Activated naive CD4-positive, alpha-beta T cell (primary cell): ENCODE measurements at regions not wholly inside any gene's neighbourhood (a gene's known extent, or its start where the extent isn't known, plus 50 kb on each side); places are given as distances from the start of the nearest gene placed in this dataset.

Experiments used
- DNase-seq, 4 experiments: peaks; one replicate each; lab custom pipeline; 2025; lab: John Stamatoyannopoulos, UW

DNA sequence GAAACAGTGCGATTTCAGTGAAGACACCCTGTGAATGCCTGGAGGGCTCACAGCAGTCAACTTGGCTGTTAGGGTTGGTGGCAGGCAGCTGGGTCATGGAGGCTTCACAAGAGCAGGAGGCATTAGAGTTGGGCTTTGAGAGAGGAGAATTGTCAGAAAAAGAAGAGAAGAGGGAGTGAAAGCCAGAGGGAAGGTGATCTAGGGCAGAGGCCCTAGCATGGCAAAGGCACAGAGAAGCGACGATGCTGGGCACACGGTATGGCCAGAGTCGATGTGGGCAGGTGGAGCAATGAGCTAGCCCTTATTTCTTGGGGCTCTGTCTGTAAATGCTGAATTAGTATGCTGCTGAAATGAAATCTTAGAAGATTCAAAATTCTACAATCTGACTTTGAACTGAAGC, 52.6 kb upstream of the OLFM4 start:
- DNase-seq: no peak

DNA sequence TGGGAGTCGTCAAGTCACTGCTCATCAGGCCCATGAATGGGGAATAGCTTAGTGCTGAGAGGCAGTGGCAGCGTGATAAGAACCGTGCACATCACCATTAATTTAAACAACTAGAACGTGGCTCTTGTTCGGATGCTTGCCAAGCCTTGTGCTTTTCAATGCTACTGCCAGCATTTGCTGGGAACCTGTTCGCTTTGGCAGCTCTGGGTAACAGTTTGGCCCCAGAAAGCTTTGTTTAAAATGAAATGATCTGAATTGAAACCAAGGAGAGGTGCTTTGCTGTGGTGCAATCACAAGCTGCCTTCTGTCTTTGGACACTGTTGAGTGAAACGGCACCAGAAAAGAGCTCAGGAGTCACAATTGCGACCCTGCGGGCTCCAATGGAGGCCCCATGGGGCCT, 53.5 kb upstream of the OLFM4 start:
- DNase-seq: no peak

DNA sequence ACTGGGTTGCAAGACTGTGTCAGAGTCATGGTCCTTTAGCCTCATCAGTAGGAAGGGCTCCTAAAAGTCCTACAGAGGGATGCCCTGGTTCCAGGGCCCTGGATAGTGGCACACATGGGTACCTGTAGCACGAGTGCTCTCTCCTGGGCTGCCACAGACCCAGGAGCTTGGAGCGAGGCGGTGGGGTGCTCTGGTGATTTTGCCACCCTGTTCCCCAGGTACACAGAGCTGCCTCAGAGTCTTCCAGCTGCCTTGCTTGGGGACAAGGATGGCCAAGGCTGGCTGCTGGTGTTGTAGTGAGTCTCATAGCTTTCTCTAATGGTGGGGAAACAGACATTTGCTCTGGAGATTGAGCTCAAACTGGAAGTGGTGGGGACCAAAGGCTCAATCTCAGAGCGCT, 53.9 kb upstream of the OLFM4 start:
- no peak for DNase-seq

DNA sequence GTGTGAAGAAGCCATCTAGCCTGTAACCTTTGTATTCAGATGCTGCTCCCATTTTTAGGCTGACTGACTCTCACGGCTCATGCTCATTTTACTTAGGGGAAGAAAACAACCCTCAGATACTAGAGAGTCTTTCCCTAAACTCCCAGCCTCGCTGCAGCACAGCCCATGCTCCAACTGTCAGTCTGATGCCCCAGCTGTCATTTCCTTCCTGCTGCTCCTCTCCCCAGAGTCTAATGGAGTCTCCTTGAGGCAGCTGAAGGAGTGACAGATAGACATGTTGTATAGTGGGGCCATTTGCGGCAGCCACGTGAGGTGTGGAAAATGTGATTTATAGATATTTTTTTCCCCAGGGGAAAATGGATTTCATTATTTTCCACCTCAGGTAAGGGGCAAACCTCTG, 59.2 kb upstream of the OLFM4 start:
- no peak for DNase-seq

DNA sequence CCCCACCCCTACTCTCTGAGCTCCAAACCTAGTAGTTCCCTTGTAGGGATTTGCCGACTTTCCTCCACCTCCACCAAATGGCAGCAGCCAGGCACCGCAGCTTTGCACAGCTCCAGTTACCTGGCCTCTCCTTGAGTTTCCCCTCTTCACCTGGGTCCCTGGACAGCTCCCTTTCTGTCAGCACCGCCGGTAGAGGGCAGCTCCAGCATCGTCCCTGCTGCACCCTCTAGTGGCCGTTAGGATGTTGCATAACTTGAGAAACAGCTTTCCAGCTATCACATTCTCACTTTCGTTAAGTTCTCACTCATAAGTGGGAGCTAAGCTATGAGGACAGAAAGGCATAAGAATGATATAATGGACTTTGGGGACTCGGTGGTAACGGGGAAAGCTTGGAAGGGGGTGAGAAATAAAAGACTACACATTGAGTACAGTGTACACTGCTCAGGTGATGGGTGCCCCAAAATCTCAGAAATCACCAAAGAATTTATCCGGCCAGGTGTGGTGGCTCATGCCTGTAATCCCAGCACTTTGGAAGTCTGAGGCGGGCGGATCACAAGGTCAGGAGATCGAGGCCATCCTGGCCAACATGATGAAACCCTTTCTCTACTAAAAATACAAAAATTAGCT, 60.4 kb upstream of the OLFM4 start:
- DNase-seq: peak; percentile 4 to 41 (median 15)

DNA sequence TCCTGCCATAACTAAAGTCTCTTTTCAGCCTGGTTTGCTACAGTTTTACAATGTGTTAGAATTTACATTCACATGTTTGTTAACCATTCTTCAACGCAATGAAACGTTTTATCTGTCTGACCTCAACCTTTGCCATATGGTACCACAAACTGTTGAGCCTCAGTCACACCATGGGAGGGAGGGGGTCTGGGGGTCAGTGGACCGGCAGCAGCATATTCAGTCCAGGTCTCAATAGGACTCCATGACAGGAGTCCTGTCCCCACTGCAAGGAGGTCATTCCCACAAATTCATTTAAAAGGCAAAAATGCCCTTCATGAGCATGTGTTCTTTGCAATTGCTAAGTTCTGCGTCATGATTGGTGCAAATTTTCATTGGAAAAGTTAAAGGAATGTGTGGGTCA, 66.6 kb upstream of the OLFM4 start:
- DNase-seq: no peak

DNA sequence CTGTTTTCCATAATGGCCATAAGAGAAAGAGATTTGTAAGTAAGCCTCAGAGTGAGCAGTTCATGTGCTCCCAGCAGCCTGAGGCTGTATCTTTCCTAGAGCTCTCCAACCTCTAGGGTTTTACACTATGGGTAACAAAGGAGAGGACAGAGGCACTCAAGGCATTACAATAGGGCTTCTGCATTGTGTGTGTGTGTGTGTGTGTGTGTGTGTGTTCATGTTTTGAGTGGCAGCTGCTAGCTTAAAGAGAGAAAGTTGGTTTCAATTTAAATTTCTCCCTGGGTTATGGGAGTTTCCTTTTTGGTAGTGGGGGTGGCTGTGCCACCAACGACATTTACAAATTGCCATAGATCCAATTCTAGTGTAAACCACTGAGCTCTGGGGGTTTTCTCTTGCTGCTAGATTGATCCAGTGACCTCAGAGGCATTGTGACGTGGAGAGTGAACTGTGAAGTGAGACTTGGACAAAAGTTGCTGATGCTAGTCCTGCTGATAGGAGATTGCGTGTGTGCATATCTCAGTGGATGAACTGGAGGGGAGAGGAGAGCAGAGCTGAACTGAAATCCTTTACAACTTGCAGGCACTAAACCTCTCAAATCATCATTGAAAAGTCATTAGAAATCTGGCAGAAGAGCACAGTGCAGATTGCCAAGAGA, 67.2 kb upstream of the OLFM4 start:
- no peak for DNase-seq

DNA sequence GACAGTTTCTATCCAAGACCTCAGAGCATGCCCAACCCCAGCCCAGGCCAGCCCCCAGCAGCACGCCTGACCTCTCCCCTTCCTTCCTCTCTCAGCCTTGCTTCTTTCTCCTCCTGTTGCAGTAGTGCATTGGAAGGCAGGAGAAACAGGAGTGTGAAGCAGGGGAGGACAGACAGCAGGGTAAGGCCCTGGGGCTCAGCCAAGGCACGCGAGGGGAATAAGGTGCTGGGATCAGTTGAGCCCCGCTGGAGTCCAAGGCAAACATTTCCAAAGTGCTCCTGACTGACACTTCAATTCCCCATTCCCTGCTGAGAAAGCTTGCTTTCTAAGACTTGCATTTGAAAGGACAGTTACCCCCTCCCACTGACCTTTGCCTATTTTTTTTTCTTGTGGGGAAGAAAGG, 73.1 kb upstream of the OLFM4 start:
- no peak for DNase-seq

DNA sequence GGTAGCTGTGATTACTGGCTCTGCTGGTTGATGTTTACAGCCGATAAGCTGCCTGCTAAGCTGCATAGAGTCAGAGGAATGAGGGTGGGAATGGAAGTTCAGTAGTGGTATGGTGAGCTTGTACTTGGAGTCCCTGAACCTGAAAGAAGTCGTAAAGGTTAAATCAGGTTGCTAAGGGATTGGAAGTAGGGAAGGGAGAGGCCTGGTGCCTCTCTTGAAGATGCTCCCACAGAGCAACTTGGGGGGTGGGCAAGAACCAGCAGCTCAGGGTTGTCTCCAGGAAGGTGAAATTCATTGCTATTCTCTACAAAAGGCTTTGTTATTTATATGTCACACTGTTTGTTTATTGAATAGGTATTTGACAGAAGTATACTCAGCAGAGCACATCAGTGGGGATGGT, 73.8 kb upstream of the OLFM4 start:
- no peak for DNase-seq

DNA sequence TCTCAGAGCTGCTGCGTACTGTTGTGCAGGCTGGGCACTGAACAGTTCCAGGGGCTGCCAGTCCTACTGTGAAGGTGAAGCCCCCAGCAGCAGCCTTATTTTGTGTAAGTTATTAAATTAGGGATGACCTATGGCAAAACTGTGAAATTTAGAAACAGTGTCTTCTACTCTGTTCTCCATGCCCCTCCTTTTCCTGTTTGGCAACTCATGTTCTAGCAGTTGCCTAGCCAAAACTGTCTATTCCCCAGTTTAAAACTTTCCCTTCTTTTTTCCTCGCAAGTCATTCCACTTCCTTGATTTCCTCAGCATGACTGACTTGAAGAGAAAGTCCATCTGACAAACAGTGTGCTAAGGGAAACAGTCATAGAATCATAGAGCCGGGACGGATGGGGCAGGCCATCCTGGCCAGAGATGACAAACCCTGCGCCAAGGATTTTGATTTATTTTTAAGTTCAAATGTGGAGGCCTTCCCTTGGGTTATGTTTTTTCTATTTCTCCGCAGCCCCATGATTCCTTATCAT, 78.1 kb upstream of the OLFM4 start:
- DNase-seq: no peak

DNA sequence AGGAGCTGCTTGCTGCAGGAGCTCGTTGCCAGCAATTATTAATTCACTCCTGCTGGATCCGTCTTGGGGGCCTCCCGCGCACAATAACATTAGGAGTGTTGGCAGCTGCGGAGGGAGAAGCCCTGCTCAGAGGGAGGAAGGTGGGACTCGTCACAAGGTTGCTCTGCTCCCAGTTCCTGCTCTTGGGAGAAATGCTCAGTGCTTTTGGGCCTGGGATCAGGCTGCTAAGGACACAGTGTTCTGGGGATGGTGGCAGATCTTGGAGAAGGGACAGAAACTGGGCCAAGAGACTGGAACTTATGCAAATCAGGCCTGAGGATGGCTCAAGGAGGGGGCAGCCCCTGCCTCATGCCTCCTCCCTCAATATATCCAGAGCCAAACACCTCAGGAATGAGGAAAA, 78.9 kb upstream of the OLFM4 start:
- no peak for DNase-seq

DNA sequence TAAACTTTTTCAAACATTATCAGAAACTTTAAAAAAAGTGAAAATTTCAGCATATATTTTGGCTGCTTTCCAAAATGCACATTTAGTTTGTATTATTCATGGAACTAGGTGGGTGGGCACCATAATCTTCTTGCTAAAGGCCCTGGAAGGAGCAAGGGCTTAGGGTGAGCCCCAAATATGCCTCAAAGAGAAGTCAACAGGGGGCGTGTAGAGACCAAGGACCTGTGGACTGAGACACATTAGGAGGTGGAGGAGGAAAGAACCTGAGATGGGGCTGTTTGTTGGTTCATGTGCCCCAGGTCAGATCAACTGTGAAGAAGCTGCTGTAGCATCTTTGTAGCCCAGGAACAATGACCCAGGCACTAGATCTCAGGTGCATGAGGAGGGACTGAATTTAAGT, 79.6 kb upstream of the OLFM4 start:
- DNase-seq: no peak

DNA sequence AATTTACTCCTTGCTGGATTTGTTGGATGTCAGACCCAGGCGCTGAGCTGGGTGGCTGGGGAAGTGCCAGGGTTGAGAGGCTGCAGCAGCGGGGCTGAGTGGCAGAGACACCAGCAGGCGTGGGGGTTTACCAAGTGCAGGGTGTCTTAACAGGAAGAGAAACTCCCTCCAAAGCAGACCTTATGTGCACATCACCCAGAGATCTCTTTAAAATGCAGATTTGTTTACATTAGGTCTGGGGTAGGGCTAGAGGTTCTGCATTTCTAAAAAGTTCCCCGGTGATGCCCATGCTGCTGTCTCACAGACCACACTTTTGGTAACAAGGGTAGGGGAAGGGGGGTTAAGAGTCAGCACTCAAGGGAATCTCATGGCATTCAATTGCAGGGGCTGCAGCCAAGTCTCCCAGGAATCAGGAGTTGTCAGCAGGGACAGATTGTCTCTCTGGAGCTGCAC, 80.7 kb upstream of the OLFM4 start:
- DNase-seq: no peak

DNA sequence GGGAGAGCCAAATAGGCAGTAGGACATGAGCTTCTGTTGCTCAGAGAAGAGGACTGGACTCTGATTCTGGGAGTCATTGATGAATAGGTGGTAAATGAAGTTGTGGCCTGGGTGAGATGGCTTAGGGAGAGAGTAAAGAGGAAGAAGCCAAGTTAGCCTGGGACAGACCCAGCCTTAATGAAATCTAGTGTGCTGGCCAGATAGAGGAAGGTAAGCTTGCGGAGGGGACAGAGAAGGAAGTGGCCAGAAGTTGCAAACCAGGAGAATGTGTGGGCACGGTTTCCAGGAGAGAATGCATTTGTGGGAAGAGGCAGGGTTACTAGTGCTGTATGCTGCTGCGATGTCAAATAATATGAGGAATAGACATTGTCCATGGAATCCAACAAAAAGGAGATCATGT, 83.3 kb upstream of the OLFM4 start:
- DNase-seq: no peak

DNA sequence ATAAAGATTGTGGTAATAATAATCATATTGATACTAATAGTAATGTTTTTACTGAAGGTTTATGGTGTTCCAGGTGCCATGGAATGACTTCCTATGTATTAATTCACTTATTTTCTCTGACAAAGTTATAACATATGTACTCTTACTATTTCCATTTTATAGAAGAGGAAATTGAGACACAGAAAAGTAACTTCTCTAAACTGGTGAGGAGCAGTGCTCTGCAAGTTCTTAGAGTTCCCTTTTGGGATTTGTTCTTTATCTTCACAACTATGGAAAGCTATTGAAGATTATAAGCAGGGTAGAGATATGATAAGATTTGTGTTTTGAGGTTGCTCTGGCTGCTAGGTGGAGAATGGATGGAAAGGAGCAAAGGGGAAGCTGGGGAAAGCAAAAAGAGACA, 83.9 kb upstream of the OLFM4 start:
- no peak for DNase-seq

DNA sequence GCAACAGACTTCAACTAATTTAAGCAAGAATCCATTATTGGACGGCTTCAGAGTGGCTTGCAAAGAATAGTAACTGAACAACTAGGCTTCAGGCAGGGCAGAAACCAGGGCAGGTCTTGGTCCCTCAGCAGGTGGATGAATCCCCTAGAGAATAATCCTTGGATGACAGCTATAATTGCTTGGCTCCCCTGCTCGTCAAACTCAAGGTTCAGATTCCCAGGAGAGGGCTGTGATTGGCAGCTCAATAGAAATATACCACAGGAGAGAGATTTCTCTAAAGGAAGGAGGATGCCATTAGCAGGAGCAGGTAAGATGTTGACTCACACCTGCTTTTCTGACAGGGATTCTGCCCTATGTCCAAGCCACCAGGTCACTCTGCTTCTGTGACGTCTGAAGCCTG, 89.6 kb upstream of the PCDH8 start:
- DNase-seq: no peak

DNA sequence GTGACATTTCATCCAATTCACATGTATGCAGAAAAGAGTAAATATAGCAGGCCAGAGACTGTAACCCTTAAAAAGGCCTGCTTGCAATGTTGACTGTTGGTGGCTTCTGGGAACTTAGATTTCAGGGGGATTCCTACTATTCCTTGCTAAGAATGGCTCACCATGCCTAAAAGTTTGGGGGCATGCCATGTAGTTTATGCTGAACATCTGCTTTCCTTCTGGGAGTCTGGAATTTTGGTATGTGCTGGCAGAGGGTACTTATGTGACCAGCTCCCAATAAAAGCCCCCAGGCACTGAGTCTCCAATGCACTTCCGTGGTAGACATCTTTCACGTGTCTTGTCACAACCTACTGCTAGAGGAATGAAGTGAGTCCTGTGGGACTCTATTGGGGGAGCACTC, 88.4 kb upstream of the PCDH8 start:
- no peak for DNase-seq

DNA sequence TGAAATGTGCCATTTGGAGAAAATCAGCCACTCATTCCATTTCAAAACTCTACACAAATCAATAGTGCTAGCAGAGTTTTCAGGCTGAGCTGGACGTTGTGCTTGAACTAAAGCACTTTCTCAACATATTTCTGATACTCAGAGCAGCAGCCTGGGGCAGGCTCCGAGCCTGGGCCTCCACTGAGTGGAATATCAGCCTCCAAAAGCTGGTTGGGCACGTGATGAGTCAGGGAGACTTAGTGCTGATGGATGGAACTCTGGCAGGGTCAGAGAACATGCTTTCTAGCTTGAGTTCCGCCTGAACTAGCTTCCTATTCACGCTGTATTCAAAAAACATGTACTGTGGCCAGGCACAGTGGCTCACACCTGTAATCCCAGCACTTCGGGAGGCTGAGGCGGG, 85.8 kb upstream of the PCDH8 start:
- DNase-seq: no peak

DNA sequence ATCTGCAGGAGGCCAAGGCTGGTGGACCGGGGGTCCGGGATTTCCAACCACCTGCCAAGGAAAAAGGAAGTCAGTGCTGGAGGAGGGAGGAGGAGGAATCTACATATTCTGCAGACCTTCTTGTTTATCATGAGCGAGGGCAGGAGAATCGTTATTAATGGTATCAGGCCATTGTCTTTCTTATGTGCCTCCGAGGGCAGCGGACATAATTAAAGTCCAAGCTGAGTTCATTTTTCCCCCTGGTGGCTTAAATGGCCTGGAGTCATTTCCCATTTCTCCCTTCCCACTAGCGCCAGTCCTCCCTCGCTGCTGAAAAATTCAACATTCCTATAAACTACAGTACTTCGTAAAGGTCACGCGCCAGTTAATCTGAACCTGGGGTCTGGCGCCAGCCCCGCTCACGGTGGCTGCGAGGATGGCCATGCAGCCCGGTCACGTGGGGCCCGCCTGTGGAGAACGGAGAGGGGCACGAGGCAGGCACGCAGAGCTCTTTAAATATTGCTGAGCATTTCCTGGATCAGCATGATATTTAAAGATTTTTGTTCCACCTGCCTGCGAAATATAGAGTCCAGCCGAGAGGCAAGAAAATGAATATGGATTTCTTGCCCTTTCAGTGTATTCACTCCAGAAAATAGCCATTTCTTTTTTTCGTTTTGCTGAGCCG, 85.2 kb upstream of the PCDH8 start:
- no peak for DNase-seq

DNA sequence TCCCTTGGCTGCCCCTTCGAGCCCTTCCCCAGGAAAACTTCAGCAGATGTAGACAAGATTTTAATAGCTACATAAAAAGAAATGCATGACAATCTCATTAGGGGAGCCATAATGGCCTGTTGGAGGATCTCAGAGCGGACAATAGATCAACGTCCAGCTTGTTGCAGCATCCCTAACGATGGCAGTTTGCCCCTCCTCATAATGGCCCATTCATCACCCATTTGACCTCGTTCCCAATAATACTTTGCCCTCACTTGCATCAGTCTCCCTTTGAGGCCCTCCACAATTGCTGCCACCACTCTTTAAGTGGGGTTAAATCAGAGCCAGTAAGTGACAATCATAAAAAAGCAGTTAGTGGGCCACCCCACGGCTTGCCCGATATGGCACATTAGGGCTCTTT, 84.7 kb upstream of the PCDH8 start:
- DNase-seq: no peak

DNA sequence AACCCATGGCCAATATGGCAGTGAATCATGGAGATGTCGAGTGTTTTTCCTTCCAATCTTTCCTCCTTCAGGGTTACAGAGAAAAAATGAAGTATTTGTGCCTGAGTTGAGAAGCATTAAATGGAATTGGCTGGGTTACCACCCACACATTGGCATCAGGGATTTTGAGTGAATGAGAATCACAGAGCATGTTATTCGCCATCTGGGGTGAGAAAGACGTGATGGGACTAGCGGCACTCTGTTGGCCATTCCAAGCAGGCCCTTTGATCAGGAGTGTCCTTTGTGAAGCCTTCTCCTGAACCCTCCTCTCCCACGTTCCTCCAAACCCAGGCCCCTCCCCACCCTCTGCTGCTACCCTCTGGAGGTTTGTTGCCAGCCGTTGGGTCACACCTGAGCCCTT, 84.2 kb upstream of the PCDH8 start:
- no peak for DNase-seq

DNA sequence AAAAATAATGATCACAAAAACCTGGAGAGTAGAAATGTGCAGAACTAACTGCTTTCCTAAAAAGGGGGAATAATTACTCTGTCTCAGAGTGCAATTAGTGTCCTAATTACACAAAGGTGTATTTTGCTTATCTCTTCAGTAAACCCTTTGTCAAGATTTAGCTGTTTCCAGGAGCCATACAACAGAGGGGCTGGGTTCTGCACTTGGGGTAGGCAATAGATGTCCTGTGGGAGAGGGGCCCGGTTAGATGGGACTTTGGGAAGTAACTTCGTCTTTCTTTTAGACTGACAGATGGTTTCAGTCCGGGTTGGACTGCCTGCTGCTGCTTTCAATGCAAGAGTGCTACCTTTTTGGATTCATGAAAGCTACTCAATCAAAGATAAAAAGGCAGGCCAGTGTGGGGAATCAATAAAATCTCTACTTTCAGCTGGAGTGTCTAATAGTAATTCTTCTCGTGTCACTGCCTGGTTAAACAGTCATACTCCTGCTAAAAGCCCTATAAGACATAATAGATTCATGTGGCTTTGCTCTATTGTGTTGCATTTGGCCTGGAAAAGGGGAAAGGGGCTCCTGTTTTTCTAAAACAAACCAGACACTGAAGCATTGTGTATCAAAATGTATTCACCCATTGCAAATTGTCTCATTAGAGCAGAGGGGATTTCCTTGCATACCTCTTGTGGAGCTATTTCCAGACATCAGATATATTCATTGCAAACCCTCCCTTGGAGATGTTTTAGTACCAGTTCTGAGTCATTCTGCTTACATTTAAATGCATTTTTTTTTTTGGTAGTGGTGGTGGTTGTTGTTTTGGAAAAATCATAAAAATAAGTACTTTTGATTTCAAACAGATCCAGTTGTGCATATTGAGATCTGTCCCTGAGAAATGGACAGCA, 83.3 kb upstream of the PCDH8 start:
- no peak for DNase-seq
